ENCODE measurements at regions not wholly inside any gene's neighbourhood (a gene's known extent, or its start where the extent isn't known, plus 50 kb on each side); places are given as distances from the start of the nearest gene placed in this dataset.

DNA sequence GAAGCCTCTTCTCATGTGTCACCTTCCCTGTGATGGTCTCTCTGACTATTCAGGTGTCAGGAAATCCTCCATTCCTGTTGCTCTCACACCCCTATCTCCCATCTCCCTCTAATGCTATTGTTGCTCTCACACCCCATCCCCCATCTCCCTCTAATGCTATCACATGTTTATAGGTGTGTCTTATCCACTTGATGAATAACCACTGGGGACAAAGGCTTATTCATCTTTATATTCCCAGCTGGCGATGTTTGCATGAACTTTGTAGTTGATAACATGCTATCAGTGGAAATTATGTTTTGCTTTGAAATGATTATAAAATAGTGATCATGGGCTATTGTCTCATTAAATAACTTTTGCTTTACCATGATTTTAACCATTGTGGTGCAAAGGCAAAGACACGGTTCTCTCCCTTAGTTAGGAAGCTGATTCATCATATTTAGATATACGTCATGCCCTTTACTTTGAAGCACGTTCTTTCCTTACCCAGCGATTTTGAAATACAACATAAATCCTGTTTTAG is 220.5 kb downstream of the PMAIP1 start:
- TF ChIP-seq, protein P1, sequence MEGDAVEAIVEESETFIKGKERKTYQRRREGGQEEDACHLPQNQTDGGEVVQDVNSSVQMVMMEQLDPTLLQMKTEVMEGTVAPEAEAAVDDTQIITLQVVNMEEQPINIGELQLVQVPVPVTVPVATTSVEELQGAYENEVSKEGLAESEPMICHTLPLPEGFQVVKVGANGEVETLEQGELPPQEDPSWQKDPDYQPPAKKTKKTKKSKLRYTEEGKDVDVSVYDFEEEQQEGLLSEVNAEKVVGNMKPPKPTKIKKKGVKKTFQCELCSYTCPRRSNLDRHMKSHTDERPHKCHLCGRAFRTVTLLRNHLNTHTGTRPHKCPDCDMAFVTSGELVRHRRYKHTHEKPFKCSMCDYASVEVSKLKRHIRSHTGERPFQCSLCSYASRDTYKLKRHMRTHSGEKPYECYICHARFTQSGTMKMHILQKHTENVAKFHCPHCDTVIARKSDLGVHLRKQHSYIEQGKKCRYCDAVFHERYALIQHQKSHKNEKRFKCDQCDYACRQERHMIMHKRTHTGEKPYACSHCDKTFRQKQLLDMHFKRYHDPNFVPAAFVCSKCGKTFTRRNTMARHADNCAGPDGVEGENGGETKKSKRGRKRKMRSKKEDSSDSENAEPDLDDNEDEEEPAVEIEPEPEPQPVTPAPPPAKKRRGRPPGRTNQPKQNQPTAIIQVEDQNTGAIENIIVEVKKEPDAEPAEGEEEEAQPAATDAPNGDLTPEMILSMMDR (IDR thresholded peaks at IDR 0.05; ENCODE audit: control extremely low read depth in 1 of 3, insufficient read depth in 1 of 3, low read depth in 1 of 3, low read length in 3 of 3) = no peak
- TF ChIP-seq SIX5 (IDR thresholded peaks at IDR 0.05; ENCODE audit: low read depth, low read length) (no peak), PHF8 (conservative IDR thresholded peaks at IDR 0.05; ENCODE audit: low read depth, low read length) (no peak), EP300 (IDR thresholded peaks at IDR 0.05; ENCODE audit: borderline replicate concordance in 1 of 2, low read depth in 2 of 2, low read length in 2 of 2) (no peak), TCF12 (IDR thresholded peaks at IDR 0.05; ENCODE audit: low read depth, low read length) (no peak), RFX5 (IDR thresholded peaks at IDR 0.05; ENCODE audit: borderline replicate concordance, low read depth, low read length) (no peak), RBBP5 (IDR thresholded peaks at IDR 0.05; ENCODE audit: borderline replicate concordance, low read depth, low read length) (no peak), NRF1 (IDR thresholded peaks at IDR 0.05; ENCODE audit: low read depth, low read length) (no peak), POLR2AphosphoS5 (IDR thresholded peaks at IDR 0.05; ENCODE audit: low read depth, low read length) (no peak), TEAD4 (IDR thresholded peaks at IDR 0.05; ENCODE audit: low read depth, low read length) (no peak), POLR2A (IDR thresholded peaks at IDR 0.05; ENCODE audit: control extremely low read depth in 1 of 2, low read depth in 2 of 2, low read length in 2 of 2) (no peak), BRCA1 (IDR thresholded peaks at IDR 0.05; ENCODE audit: low read depth, low read length) (no peak), RAD21 (IDR thresholded peaks at IDR 0.05 in 1 of 2, conservative IDR thresholded peaks at IDR 0.05 in 1 of 2; ENCODE audit: low read depth in 2 of 2, low read length in 2 of 2) (no peak)

Measured in H1 (cell line).